ENCODE measurements at regions not wholly inside any gene's neighbourhood (a gene's known extent, or its start where the extent isn't known, plus 50 kb on each side); places are given as distances from the start of the nearest gene placed in this dataset.

DNA sequence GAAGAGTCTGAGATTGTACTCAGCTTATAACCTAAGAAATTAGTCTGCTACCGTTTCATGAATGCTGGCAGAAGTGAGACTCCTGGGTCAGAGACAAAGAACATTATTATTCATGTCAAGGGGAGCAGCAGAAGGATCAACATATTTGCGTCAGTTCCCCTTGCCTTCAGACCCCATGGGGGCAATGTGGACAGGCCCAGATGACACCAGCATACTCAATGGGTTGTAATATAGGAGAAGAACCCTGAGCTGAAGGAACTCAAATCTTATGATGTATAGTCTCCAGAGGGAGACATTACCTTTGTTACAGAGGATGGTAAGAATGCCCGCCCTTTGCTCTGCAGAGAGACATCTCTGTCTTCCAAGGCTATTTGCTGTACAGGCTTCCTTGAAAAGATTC is 384.4 kb downstream of the EPM2A start:
- ATAC-seq: no peak
- Histone ChIP-seq H3K4me1 (no peaks in the 10 kb centered on the region), H3K27me3 (no peaks in the 10 kb centered on the region), H3K4me3 (no peak overlapping the region), H3K27ac (no peak overlapping the region), H3K36me3 (no peaks in the 10 kb centered on the region), H3K9me3 (no peaks in the 10 kb centered on the region)
- no peak for TF ChIP-seq POLR2A (IDR thresholded peaks at IDR 0.05)
- WGBS, 2 donors (ENCODE audit: low coverage in 1 of 2): 87 to 100% methylated on average over 1 to 3 of the region's 3 CpGs

DNA sequence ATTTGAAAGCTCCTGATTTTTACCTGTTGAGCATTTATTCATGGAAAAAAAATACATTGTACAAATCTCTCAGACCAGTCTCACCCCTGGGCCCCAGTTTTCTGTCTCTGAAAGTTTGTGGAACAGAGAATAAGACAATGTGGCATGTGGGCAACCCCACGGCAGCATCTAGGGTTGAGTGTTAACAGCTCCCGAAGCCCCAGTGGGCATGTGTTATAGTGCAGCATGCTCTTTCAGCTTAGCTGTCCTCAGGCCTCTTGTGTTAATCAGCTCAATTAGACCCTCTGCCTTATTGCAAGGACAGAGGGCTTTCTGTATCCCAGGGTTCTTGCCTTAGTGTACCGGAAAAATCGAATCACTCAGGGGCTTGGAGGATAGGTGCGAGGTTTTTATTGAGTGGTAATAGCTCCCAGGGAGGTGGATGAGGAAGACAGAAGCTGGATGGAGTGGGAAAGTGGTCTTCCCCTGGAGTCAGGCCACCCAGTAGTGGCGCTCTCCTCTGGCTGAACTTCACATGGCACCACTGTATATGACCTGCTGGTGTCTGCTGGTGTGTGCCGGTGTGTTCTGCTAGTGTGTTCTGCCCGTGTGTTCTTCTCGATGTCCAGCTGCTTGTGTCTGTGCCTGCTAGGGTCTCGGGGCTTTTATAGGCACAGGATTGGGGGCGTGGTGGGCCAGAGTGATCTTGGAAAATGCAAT is 382.8 kb downstream of the EPM2A start:
- no peaks in the 10 kb centered on the region for H3K27me3 ChIP-seq
- H3K4me3 ChIP-seq: no peak overlapping the region
- no peak for TF ChIP-seq POLR2A (IDR thresholded peaks at IDR 0.05)
- TF ChIP-seq, protein P1, sequence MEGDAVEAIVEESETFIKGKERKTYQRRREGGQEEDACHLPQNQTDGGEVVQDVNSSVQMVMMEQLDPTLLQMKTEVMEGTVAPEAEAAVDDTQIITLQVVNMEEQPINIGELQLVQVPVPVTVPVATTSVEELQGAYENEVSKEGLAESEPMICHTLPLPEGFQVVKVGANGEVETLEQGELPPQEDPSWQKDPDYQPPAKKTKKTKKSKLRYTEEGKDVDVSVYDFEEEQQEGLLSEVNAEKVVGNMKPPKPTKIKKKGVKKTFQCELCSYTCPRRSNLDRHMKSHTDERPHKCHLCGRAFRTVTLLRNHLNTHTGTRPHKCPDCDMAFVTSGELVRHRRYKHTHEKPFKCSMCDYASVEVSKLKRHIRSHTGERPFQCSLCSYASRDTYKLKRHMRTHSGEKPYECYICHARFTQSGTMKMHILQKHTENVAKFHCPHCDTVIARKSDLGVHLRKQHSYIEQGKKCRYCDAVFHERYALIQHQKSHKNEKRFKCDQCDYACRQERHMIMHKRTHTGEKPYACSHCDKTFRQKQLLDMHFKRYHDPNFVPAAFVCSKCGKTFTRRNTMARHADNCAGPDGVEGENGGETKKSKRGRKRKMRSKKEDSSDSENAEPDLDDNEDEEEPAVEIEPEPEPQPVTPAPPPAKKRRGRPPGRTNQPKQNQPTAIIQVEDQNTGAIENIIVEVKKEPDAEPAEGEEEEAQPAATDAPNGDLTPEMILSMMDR (IDR thresholded peaks at IDR 0.05): no peak
- no peak for TF ChIP-seq POLR2AphosphoS5 (IDR thresholded peaks at IDR 0.05)
- no peak for TF ChIP-seq EP300 (IDR thresholded peaks at IDR 0.05)
- WGBS, 2 donors (ENCODE audit: low coverage in 1 of 2): 84% methylated on average over 6 of the region's 11 CpGs; no CpG with 5 or more reads in 1 of the 2 donors
- H3K36me3 ChIP-seq: no peaks in the 10 kb centered on the region
- ATAC-seq: no peak
- H3K27ac ChIP-seq: no peak overlapping the region
- no peaks in the 10 kb centered on the region for H3K9me3 ChIP-seq
- H3K4me1 ChIP-seq: no peaks in the 10 kb centered on the region

DNA sequence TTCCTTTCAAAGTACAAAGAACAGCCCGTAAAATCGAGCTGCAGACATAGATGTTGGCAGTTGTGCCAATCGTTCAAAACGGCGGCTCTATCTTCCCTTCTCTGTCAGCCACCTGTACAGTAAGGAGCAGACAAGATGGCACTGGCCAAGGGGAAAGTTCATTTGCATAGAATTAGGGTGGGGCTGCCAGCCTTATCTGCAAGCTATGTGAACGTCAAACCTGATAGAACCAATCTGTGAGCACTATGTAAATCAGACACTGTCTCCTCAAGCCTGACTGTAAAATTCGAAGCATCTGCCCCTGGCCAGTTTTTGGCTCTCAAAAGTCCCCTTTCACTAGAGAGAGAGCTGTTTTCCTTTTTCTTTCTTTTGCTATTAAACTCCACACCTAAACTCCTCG is 374.5 kb downstream of the EPM2A start:
- no peak overlapping the region for H3K4me3 ChIP-seq
- WGBS, 2 donors (ENCODE audit: low coverage in 1 of 2): 84 to 91% methylated on average over 7 to 8 of the region's 8 CpGs
- no peaks in the 10 kb centered on the region for H3K36me3 ChIP-seq
- no peaks in the 10 kb centered on the region for H3K4me1 ChIP-seq
- H3K27me3 ChIP-seq: no peaks in the 10 kb centered on the region
- no peaks in the 10 kb centered on the region for H3K9me3 ChIP-seq
- TF ChIP-seq POLR2AphosphoS5 (IDR thresholded peaks at IDR 0.05) (no peak), POLR2A (IDR thresholded peaks at IDR 0.05) (no peak), EP300 (IDR thresholded peaks at IDR 0.05) (no peak)
- ATAC-seq: no peak
- no peak overlapping the region for H3K27ac ChIP-seq

DNA sequence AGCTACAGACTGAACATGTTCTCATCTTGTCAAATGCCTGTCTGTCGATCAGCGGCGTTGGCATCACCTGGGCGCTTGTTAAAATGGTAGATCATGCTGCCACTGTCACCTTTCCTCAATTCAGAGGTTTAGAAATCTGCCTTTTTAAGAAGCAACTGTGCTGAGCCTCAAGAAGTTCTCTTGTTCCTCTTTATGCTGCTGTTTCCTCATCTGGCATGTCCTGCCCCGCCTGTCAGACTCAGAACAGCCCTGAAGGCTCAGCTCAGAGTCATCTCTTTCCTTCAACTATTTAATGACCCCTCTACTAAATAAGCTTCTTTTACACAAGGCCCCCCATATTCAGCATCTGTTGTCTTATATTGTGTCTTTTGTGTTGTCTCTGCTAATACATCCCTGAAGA is 368.2 kb downstream of the EPM2A start:
- H3K27me3 ChIP-seq: no peaks in the 10 kb centered on the region
- H3K27ac ChIP-seq: no peak overlapping the region
- no peak for TF ChIP-seq POLR2A (IDR thresholded peaks at IDR 0.05)
- no peak for TF ChIP-seq EP300 (IDR thresholded peaks at IDR 0.05)
- TF ChIP-seq, protein P1 (IDR thresholded peaks at IDR 0.05): no peak
- TF ChIP-seq POLR2AphosphoS5 (IDR thresholded peaks at IDR 0.05): no peak
- H3K4me1 ChIP-seq: no peaks in the 10 kb centered on the region
- WGBS, 2 donors (ENCODE audit: low coverage in 1 of 2): 98 to 100% methylated on average over 5 of the region's 5 CpGs
- H3K9me3 ChIP-seq: no peaks in the 10 kb centered on the region
- no peak for ATAC-seq
- H3K36me3 ChIP-seq: no peaks in the 10 kb centered on the region
- H3K4me3 ChIP-seq: no peak overlapping the region

DNA sequence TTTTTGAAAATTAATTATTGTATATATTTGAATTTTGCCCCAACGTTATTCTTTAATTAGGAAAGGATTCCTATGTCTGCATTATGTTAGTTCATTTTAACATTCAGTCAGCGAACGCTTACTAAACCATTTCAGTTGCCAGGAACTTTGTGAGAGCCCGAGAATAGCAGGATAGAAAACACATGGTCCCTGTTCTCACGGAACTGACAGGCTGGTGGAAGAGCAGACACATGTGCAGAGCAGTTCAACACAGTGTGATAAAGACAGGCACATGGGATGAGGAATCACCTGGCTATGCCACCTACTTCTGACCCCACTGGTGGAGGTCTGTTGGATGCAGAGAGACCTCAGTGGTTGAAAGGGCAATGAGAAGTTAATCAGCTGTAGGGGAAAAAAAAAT is 367.2 kb downstream of the EPM2A start:
- ATAC-seq: no peak
- Histone ChIP-seq H3K4me1 (no peaks in the 10 kb centered on the region), H3K9me3 (no peaks in the 10 kb centered on the region), H3K36me3 (no peaks in the 10 kb centered on the region), H3K4me3 (no peak overlapping the region), H3K27me3 (no peaks in the 10 kb centered on the region), H3K27ac (no peak overlapping the region)
- TF ChIP-seq POLR2AphosphoS5 (IDR thresholded peaks at IDR 0.05) (no peak), EP300 (IDR thresholded peaks at IDR 0.05) (no peak), POLR2A (IDR thresholded peaks at IDR 0.05) (no peak)
- TF ChIP-seq, protein P1 (IDR thresholded peaks at IDR 0.05): no peak
- 22 to 47% methylated on average over 5 of the region's 5 CpGs for WGBS, 2 donors (ENCODE audit: low coverage in 1 of 2)

DNA sequence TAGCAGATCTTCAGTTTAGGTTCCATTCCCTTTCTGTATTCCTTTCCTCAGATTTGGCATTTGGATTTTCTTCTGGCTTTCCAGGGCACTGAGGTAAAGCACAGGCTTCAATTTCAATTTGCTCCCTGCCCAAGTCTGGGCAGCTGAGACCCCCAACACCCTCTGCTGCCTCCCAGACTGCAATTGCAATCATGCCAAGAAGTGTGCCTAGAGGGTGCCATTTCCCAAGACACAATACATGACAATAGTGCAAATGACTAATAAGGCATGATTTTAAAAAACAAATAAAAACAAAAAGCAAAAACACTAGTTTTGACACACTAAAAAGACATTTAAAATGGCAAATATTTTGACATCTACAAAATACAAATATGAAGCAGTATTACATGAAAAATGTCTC is 364.8 kb downstream of the EPM2A start:
- TF ChIP-seq POLR2AphosphoS5 (IDR thresholded peaks at IDR 0.05): no peak
- TF ChIP-seq EP300 (IDR thresholded peaks at IDR 0.05): no peak
- TF ChIP-seq, protein P1 (IDR thresholded peaks at IDR 0.05): no peak
- no peak for TF ChIP-seq POLR2A (IDR thresholded peaks at IDR 0.05)
- no peaks in the 10 kb centered on the region for H3K36me3 ChIP-seq
- H3K4me3 ChIP-seq: no peak overlapping the region
- H3K4me1 ChIP-seq: no peaks in the 10 kb centered on the region
- H3K27me3 ChIP-seq: no peaks in the 10 kb centered on the region
- no peaks in the 10 kb centered on the region for H3K9me3 ChIP-seq
- no peak for ATAC-seq
- no peak overlapping the region for H3K27ac ChIP-seq

All from gastroesophageal sphincter (tissue), 4 donors.